NCI-H2227 (cell line): ENCODE measurements at regions not wholly inside any gene's neighbourhood (a gene's known extent, or its start where the extent isn't known, plus 50 kb on each side); places are given as distances from the start of the nearest gene placed in this dataset.
A peak's percentile ranks its signal among the peaks of the same experiment; 100 is the strongest.

Source experiments
- DNase-seq: peaks from one replicate; lab custom pipeline; 2025; ENCODE audit not compliant: unreplicated experiment; lab: John Stamatoyannopoulos, UW

- no peak for DNase-seq
Measured at GRCh38 chr2:155695505-155695904, 637.0 kb downstream of the NR4A2 start.

- DNase-seq: no peak
Measured at GRCh38 chr2:155692856-155693255, 639.7 kb downstream of the NR4A2 start.

GRCh38 chr2:155692106-155692505 is 640.4 kb downstream of the NR4A2 start:
- no peak for DNase-seq

- no peak for DNase-seq
Measured at GRCh38 chr2:155690785-155691184, 641.7 kb downstream of the NR4A2 start.

GRCh38 chr2:155689791-155690190 is 642.7 kb downstream of the NR4A2 start:
- DNase-seq: no peak

GRCh38 chr2:155687181-155687580 is 645.3 kb downstream of the NR4A2 start:
- no peak for DNase-seq

GRCh38 chr2:155679647-155680046 is 652.9 kb downstream of the NR4A2 start:
- DNase-seq: no peak

GRCh38 chr2:155675920-155676319 is 656.6 kb downstream of the NR4A2 start:
- no peak for DNase-seq

- peak; percentile 19 for DNase-seq
Measured at GRCh38 chr2:155665704-155666103, 666.8 kb downstream of the NR4A2 start.

GRCh38 chr2:155663265-155663664 is 669.3 kb downstream of the NR4A2 start:
- DNase-seq: no peak

- no peak for DNase-seq
Measured at GRCh38 chr2:155662224-155662623, 670.3 kb downstream of the NR4A2 start.

GRCh38 chr2:155653176-155653575 is 679.3 kb downstream of the NR4A2 start:
- no peak for DNase-seq

GRCh38 chr2:155651851-155652250 is 680.7 kb downstream of the NR4A2 start:
- no peak for DNase-seq

GRCh38 chr2:155645791-155646190 is 686.7 kb downstream of the NR4A2 start:
- no peak for DNase-seq

- DNase-seq: no peak
Measured at GRCh38 chr2:155643056-155643775, 689.3 kb downstream of the NR4A2 start.

- no peak for DNase-seq
Measured at GRCh38 chr2:155633887-155634570, 698.5 kb downstream of the NR4A2 start.

- no peak for DNase-seq
Measured at GRCh38 chr2:155633060-155633839, 699.3 kb downstream of the NR4A2 start.

GRCh38 chr2:155630760-155631159 is 701.8 kb downstream of the NR4A2 start:
- DNase-seq: peak; percentile 53

GRCh38 chr2:155622443-155622842 is 710.1 kb downstream of the NR4A2 start:
- DNase-seq: no peak

GRCh38 chr2:155600914-155601760 is 731.4 kb downstream of the NR4A2 start:
- DNase-seq: no peak

GRCh38 chr2:155600296-155600695 is 732.2 kb downstream of the NR4A2 start:
- DNase-seq: no peak
